ENCODE measurements at regions not wholly inside any gene's neighbourhood (a gene's known extent, or its start where the extent isn't known, plus 50 kb on each side); places are given as distances from the start of the nearest gene placed in this dataset.
A peak's percentile ranks its signal among the peaks of the same experiment; 100 is the strongest.

DNA sequence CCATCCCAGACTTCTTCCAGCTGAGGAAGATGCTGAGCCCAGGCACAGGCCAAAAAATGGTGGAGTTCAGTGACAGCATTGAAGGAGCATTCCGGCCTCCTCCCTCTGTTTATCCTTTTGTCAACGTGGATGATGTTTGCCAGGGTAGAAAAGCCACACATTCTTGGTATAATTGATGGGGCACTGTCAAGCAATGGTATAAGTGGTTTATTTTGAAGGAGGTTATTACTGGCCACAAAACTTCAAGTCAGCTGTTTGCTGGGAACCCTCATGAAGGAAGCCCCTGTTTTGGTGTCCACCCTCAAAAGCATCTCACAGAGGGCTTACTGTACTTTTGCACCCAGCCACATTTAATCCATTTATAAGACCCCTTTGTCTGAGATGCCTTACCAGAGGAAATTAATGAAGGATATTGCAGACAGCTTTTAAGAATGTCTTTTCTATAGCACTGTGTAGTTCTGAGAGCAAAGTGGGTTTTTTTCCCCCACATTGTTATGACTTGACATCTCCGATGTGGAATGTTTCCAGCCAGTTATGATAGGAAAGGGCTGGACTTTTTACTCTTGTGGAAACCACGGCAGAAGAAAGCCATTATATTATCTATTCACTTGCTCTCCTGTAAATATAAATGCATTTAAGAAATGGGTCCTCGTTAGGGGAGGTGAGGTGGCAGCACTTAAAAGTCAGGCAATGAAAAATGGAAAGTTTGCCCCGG lies 95.5 kb upstream of the SPATA31D4 start:
- Histone ChIP-seq H3K79me2 (ENCODE audit: insufficient read depth, low read length) (no peaks in the 10 kb centered on the region), H3K36me3 (ENCODE audit: insufficient read depth, low read length) (no peaks in the 10 kb centered on the region), H3K27me3 (ENCODE audit: insufficient read depth, low read length, poor library complexity, severe bottlenecking) (no peaks in the 10 kb centered on the region), H4K20me1 (ENCODE audit: insufficient read depth, low read length, poor library complexity, severe bottlenecking) (no peaks in the 10 kb centered on the region), H3K4me3 (ENCODE audit: low read length, poor library complexity, severe bottlenecking) (no peak overlapping the region), H3K4me1 (ENCODE audit: insufficient read depth, low read length, poor library complexity, severe bottlenecking) (peaks cover 19% of the 10 kb centered on the region), H3K4me2 (ENCODE audit: low read depth, low read length, poor library complexity, severe bottlenecking) (no peak overlapping the region), H2AFZ (ENCODE audit: low read length) (no peak overlapping the region), H3K9ac (ENCODE audit: low read depth, low read length, poor library complexity, severe bottlenecking) (no peak overlapping the region), H3F3A (ENCODE audit: low read depth) (no peaks in the 10 kb centered on the region), H3K9me3 (ENCODE audit: insufficient read depth, low read depth, low read length) (no peaks in the 10 kb centered on the region), H3K9me2 (replicated peaks; ENCODE audit: low read depth, low read length) (no peaks in the 10 kb centered on the region)
- no peak for TF ChIP-seq EZH2phosphoT487 (IDR thresholded peaks at IDR 0.05; ENCODE audit: borderline replicate concordance)
- TF ChIP-seq, protein P1, sequence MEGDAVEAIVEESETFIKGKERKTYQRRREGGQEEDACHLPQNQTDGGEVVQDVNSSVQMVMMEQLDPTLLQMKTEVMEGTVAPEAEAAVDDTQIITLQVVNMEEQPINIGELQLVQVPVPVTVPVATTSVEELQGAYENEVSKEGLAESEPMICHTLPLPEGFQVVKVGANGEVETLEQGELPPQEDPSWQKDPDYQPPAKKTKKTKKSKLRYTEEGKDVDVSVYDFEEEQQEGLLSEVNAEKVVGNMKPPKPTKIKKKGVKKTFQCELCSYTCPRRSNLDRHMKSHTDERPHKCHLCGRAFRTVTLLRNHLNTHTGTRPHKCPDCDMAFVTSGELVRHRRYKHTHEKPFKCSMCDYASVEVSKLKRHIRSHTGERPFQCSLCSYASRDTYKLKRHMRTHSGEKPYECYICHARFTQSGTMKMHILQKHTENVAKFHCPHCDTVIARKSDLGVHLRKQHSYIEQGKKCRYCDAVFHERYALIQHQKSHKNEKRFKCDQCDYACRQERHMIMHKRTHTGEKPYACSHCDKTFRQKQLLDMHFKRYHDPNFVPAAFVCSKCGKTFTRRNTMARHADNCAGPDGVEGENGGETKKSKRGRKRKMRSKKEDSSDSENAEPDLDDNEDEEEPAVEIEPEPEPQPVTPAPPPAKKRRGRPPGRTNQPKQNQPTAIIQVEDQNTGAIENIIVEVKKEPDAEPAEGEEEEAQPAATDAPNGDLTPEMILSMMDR (conservative IDR thresholded peaks at IDR 0.05; ENCODE audit: low read length) = no peak

DNA sequence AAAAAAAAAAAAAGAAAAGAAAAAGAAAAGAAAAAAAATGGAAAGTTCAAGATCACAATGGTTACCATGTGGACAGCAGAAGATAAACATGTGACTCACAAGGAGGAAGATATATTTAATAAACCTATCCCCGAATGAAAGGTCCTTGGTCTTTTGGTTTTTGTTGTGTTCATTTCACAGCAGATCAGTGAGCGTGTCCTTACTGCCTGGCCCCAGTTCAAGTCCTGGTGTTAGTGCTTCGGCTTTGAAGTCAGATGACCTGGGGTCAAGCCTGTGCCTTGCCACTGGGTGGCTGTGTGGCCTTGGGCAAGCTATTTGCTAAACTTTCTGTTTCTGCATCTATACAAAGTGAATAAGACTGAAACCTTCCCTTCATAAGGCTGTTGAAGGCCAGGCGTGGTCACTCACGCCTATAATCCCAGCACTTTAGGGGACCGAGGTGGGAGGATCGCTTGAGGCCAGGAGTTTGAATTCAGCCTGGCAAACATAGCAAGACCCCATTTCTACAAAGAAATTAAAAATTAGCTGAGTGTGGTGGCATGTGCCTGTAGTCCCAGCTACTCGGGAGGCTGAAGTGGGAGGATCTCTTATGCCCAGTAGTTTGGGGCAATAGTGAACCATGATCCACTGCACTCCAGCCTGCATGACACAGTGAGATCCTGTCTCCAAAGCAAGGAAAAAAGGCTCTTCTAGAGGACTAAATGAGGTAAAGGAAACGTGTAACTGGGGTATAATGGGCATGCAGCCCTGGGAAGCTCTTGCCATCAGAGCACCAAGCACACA lies 94.5 kb upstream of the SPATA31D4 start:
- H3K4me1 ChIP-seq (ENCODE audit: insufficient read depth, low read length, poor library complexity, severe bottlenecking) = peaks cover 9% of the 10 kb centered on the region
- no peak for TF ChIP-seq EZH2phosphoT487 (IDR thresholded peaks at IDR 0.05; ENCODE audit: borderline replicate concordance)
- TF ChIP-seq, protein P1 (conservative IDR thresholded peaks at IDR 0.05; ENCODE audit: low read length) = 0 out of 2 replicates have a peak, but pooled peaks have one; percentile 13
- H3K4me3 ChIP-seq (ENCODE audit: low read length, poor library complexity, severe bottlenecking) = no peak overlapping the region
- H3K9me3 ChIP-seq (ENCODE audit: insufficient read depth, low read depth, low read length) = no peaks in the 10 kb centered on the region
- H4K20me1 ChIP-seq (ENCODE audit: insufficient read depth, low read length, poor library complexity, severe bottlenecking) = no peaks in the 10 kb centered on the region
- no peaks in the 10 kb centered on the region for H3K27me3 ChIP-seq (ENCODE audit: insufficient read depth, low read length, poor library complexity, severe bottlenecking)
- H3K9ac ChIP-seq (ENCODE audit: low read depth, low read length, poor library complexity, severe bottlenecking) = no peak overlapping the region
- no peaks in the 10 kb centered on the region for H3K79me2 ChIP-seq (ENCODE audit: insufficient read depth, low read length)
- H3F3A ChIP-seq (ENCODE audit: low read depth) = no peaks in the 10 kb centered on the region
- no peak overlapping the region for H2AFZ ChIP-seq (ENCODE audit: low read length)
- no peaks in the 10 kb centered on the region for H3K9me2 ChIP-seq (replicated peaks; ENCODE audit: low read depth, low read length)
- H3K4me2 ChIP-seq (ENCODE audit: low read depth, low read length, poor library complexity, severe bottlenecking) = no peak overlapping the region
- no peaks in the 10 kb centered on the region for H3K36me3 ChIP-seq (ENCODE audit: insufficient read depth, low read length)

DNA sequence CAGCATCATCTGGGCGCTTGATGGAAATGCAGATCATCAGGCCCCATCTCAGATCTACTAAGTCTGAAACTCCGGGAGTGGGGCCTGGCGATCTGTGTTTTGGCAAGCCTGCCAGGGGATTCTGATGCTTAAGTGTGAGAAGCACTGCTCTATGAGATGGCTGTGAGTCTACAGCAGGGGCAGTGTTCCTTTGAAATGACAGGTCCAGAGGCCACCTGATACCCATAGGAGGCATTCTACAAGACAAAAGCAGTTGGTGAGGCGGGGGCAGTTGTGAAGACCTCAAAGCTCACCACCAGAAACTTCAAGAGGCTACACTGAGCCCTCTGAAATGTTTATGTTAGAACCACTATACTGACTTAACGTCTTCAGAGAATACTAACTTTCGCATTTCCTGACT lies 86.9 kb upstream of the SPATA31D4 start:
- no peaks in the 10 kb centered on the region for H3K9me2 ChIP-seq (replicated peaks; ENCODE audit: low read depth, low read length)
- no peaks in the 10 kb centered on the region for H3K79me2 ChIP-seq (ENCODE audit: insufficient read depth, low read length)
- no peaks in the 10 kb centered on the region for H3K36me3 ChIP-seq (ENCODE audit: insufficient read depth, low read length)
- no peaks in the 10 kb centered on the region for H3K9me3 ChIP-seq (ENCODE audit: insufficient read depth, low read depth, low read length)
- H3K4me2 ChIP-seq (ENCODE audit: low read depth, low read length, poor library complexity, severe bottlenecking) = peak overlapping the region; percentile 40
- TF ChIP-seq, protein P1 (conservative IDR thresholded peaks at IDR 0.05; ENCODE audit: low read length) = peak; percentile 36; the same call in 1 of the 2 replicates
- no peak for TF ChIP-seq EZH2phosphoT487 (IDR thresholded peaks at IDR 0.05; ENCODE audit: borderline replicate concordance)
- H3K9ac ChIP-seq (ENCODE audit: low read depth, low read length, poor library complexity, severe bottlenecking) = no peak overlapping the region
- H3K4me3 ChIP-seq (ENCODE audit: low read length, poor library complexity, severe bottlenecking) = peak overlapping the region; percentile 12
- H2AFZ ChIP-seq (ENCODE audit: low read length) = peak overlapping the region; percentile 4
- no peaks in the 10 kb centered on the region for H3K27me3 ChIP-seq (ENCODE audit: insufficient read depth, low read length, poor library complexity, severe bottlenecking)
- no peaks in the 10 kb centered on the region for H3F3A ChIP-seq (ENCODE audit: low read depth)
- H3K4me1 ChIP-seq (ENCODE audit: insufficient read depth, low read length, poor library complexity, severe bottlenecking) = peaks cover 10% of the 10 kb centered on the region
- H4K20me1 ChIP-seq (ENCODE audit: insufficient read depth, low read length, poor library complexity, severe bottlenecking) = no peaks in the 10 kb centered on the region

All from Loucy (cell line).